Subcutaneous abdominal adipose tissue (tissue), 5 donors: ENCODE measurements at regions not wholly inside any gene's neighbourhood (a gene's known extent, or its start where the extent isn't known, plus 50 kb on each side); places are given as distances from the start of the nearest gene placed in this dataset.

Experiments
- H3K27ac ChIP-seq: one replicate; pipeline ENCODE4 v1.7.0; 2013; ENCODE audit warnings: low read depth, mild to moderate bottlenecking, inconsistent platforms, low read length, moderate library complexity
- H3K27me3 ChIP-seq, 5 donors: one replicate each; pipeline ENCODE4 v1.7.0; 2013; ENCODE audit warnings: low read length in 5 of 5, inconsistent platforms in 1 of 5; ENCODE audit not compliant: control insufficient read depth in 5 of 5, insufficient read depth in 4 of 5
- H3K36me3 ChIP-seq, 5 donors: one replicate each; pipeline ENCODE4 v1.7.0; 2013; ENCODE audit warnings: low read length in 5 of 5; ENCODE audit not compliant: control insufficient read depth in 5 of 5, insufficient read depth in 5 of 5
- H3K4me1 ChIP-seq, 5 donors: one replicate each; pipeline ENCODE4 v1.7.0; 2013; ENCODE audit warnings: low read length in 5 of 5, mild to moderate bottlenecking in 3 of 5, moderate library complexity in 1 of 5; ENCODE audit not compliant: control insufficient read depth in 5 of 5, insufficient read depth in 5 of 5
- H3K4me3 ChIP-seq, 5 donors: one replicate each; pipeline ENCODE4 v1.7.0; 2013; ENCODE audit warnings: low read length in 5 of 5, low read depth in 1 of 5
- H3K9ac ChIP-seq, 5 donors: one replicate each; pipeline ENCODE4 v1.7.0; 2013; ENCODE audit warnings: low read length in 5 of 5, mild to moderate bottlenecking in 4 of 5, moderate library complexity in 3 of 5
- H3K9me3 ChIP-seq, 5 donors: one replicate each; pipeline ENCODE4 v1.7.0; 2013; ENCODE audit warnings: low read length in 5 of 5; ENCODE audit not compliant: control insufficient read depth in 5 of 5
- donor health status: healthy.
- donor health status: healthy.
- donor health status: healthy.
- donor health status: healthy.
- donor health status: healthy.

- Histone ChIP-seq H3K4me3 (no peak overlapping the region), H3K9ac (no peak overlapping the region), H3K36me3 (no peaks in the 10 kb centered on the region), H3K9me3 (no peaks in the 10 kb centered on the region), H3K27me3 (no peaks in the 10 kb centered on the region), H3K4me1 (no peaks in the 10 kb centered on the region), H3K27ac (no peak overlapping the region)
Observed at GRCh38 chr2:199707593-199708185, 143.3 kb downstream of the FTCDNL1 start.

- H3K27me3 ChIP-seq = no peaks in the 10 kb centered on the region
- H3K27ac ChIP-seq = no peak overlapping the region
- H3K4me3 ChIP-seq = no peak overlapping the region
- H3K9me3 ChIP-seq = no peaks in the 10 kb centered on the region
- H3K36me3 ChIP-seq = no peaks in the 10 kb centered on the region
- no peak overlapping the region for H3K9ac ChIP-seq
- H3K4me1 ChIP-seq = no peaks in the 10 kb centered on the region
Observed at GRCh38 chr2:199705538-199705937, 145.5 kb downstream of the FTCDNL1 start.

GRCh38 chr2:199704358-199705238 lies 146.4 kb downstream of the FTCDNL1 start:
- Histone ChIP-seq H3K27ac (no peak overlapping the region), H3K4me3 (no peak overlapping the region), H3K9ac (no peak overlapping the region), H3K36me3 (no peaks in the 10 kb centered on the region), H3K9me3 (no peaks in the 10 kb centered on the region), H3K4me1 (no peaks in the 10 kb centered on the region), H3K27me3 (no peaks in the 10 kb centered on the region)

GRCh38 chr2:199703199-199703598 lies 147.8 kb downstream of the FTCDNL1 start:
- Histone ChIP-seq H3K27me3 (no peaks in the 10 kb centered on the region), H3K27ac (no peak overlapping the region), H3K36me3 (no peaks in the 10 kb centered on the region), H3K9me3 (no peaks in the 10 kb centered on the region), H3K9ac (peak overlapping the region in 1 of 5 donors; percentile 41), H3K4me3 (no peak overlapping the region), H3K4me1 (no peaks in the 10 kb centered on the region)

- Histone ChIP-seq H3K4me3 (no peak overlapping the region), H3K27me3 (no peaks in the 10 kb centered on the region), H3K36me3 (no peaks in the 10 kb centered on the region), H3K27ac (no peak overlapping the region), H3K9ac (no peak overlapping the region), H3K4me1 (no peaks in the 10 kb centered on the region), H3K9me3 (no peaks in the 10 kb centered on the region)
Observed at GRCh38 chr2:199697469-199697868, 153.5 kb downstream of the FTCDNL1 start.

GRCh38 chr2:199696048-199696447 lies 154.9 kb downstream of the FTCDNL1 start:
- H3K4me3 ChIP-seq = no peak overlapping the region
- no peak overlapping the region for H3K9ac ChIP-seq
- no peak overlapping the region for H3K27ac ChIP-seq
- H3K27me3 ChIP-seq = no peaks in the 10 kb centered on the region
- H3K36me3 ChIP-seq = no peaks in the 10 kb centered on the region
- H3K9me3 ChIP-seq = no peaks in the 10 kb centered on the region
- no peaks in the 10 kb centered on the region for H3K4me1 ChIP-seq

- Histone ChIP-seq H3K9me3 (no peaks in the 10 kb centered on the region), H3K4me3 (no peak overlapping the region), H3K27me3 (no peaks in the 10 kb centered on the region), H3K27ac (no peak overlapping the region), H3K36me3 (no peaks in the 10 kb centered on the region), H3K4me1 (no peaks in the 10 kb centered on the region), H3K9ac (no peak overlapping the region)
Observed at GRCh38 chr2:199693861-199694260, 157.1 kb downstream of the FTCDNL1 start.

GRCh38 chr2:199692489-199692888 lies 158.5 kb downstream of the FTCDNL1 start:
- H3K27ac ChIP-seq = no peak overlapping the region
- H3K27me3 ChIP-seq = no peaks in the 10 kb centered on the region
- H3K9me3 ChIP-seq = no peaks in the 10 kb centered on the region
- H3K4me3 ChIP-seq = no peak overlapping the region
- no peaks in the 10 kb centered on the region for H3K36me3 ChIP-seq
- H3K9ac ChIP-seq = no peak overlapping the region
- H3K4me1 ChIP-seq = no peaks in the 10 kb centered on the region

- Histone ChIP-seq H3K4me3 (no peak overlapping the region), H3K27ac (no peak overlapping the region), H3K9ac (no peak overlapping the region), H3K27me3 (no peaks in the 10 kb centered on the region), H3K4me1 (no peaks in the 10 kb centered on the region), H3K36me3 (no peaks in the 10 kb centered on the region), H3K9me3 (no peaks in the 10 kb centered on the region)
Observed at GRCh38 chr2:199690225-199690624, 160.8 kb downstream of the FTCDNL1 start.

GRCh38 chr2:199685669-199686068 lies 165.3 kb downstream of the FTCDNL1 start:
- no peaks in the 10 kb centered on the region for H3K4me1 ChIP-seq
- no peak overlapping the region for H3K4me3 ChIP-seq
- H3K9ac ChIP-seq = no peak overlapping the region
- H3K36me3 ChIP-seq = no peaks in the 10 kb centered on the region
- no peak overlapping the region for H3K27ac ChIP-seq
- H3K27me3 ChIP-seq = no peaks in the 10 kb centered on the region
- no peaks in the 10 kb centered on the region for H3K9me3 ChIP-seq
